AG09309 (cell line): ENCODE measurements at regions not wholly inside any gene's neighbourhood (a gene's known extent, or its start where the extent isn't known, plus 50 kb on each side); places are given as distances from the start of the nearest gene placed in this dataset.

ENCODE experiments used
- DNase-seq: peaks from one replicate; pipeline ENCODE4 v3.0.0-alpha.2; 2010; ENCODE audit warnings: low read depth
- H3K4me3 ChIP-seq: 2 replicates; pipeline ENCODE4 v1.5.1; 2011; ENCODE audit warnings: mild to moderate bottlenecking, low read depth, low read length, moderate library complexity; ENCODE audit not compliant: control insufficient read depth
- CTCF ChIP-seq: IDR thresholded peaks from 2 replicates; pipeline ENCODE4 v1.5.1; 2011; ENCODE audit warnings: mild to moderate bottlenecking, low read depth, low read length, inconsistent platforms; ENCODE audit not compliant: insufficient read depth, control insufficient read depth; ENCODE audit errors: missing control alignments

DNA sequence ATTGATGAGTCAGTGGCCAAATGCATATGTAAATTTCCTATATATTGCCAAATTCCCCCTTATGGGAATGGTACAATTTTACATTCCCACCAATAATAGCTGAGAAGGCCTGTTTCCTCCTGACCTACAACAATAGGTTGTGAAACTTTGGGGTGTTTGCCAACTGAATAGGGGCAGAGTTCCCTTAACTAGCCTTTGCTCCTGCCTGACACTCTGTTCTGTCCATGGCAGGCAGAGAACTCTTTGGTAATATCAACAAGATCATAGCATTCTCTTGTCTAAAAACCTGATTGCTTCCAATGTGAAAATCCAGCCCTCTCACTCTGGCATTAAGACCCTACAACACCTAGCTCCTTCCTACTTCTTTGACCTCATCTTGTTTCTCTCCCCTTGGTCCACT is 149.7 kb downstream of the HAPSTR1 start:
- H3K4me3 ChIP-seq = no peak overlapping the region
- DNase-seq = no peak
- TF ChIP-seq CTCF = no peak

DNA sequence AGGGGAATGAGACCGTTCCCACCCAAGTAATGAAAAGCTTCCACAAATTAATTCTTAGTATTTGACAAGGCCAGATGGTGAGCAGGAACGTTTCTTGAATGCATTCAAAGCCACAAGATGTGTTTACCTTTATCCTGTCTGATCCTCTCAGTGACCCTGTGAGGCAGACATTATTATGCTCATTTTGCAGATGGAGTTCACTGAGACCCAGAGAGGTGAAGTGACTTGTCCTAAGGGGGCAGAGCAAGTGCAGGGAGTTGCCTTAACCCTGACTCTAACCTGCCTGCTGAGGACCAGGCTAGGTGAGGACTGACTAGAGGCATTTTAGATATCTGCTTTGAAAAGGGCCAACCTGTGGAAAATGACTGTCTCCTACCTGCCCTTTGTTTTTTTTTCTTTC is 156.7 kb downstream of the HAPSTR1 start:
- TF ChIP-seq CTCF = no peak
- no peak overlapping the region for H3K4me3 ChIP-seq
- DNase-seq = no peak

DNA sequence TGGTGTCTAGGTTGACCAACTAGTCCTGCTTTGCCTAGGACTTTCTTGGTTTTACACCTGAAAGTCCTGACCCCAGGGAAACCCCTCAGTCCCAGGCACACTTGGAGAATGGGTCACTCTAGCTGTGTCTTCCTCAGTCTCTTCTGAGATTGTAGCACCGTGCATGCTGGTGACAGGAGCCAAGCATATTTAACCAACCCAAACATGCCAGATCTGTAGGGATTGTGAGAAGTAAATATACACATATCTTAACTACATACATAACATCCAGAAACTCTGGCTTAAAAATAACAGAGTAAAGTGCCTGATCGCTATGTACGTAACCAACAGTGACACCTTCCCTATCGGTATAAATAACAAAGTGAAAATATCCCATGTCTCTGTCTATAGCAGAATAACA is 158.1 kb downstream of the HAPSTR1 start:
- TF ChIP-seq CTCF = no peak
- no peak for DNase-seq
- H3K4me3 ChIP-seq = no peak overlapping the region

GRCh38 chr16:9251026-9251425 is 159.6 kb downstream of the HAPSTR1 start:
- no peak overlapping the region for H3K4me3 ChIP-seq
- DNase-seq = no peak
- TF ChIP-seq CTCF = no peak

DNA sequence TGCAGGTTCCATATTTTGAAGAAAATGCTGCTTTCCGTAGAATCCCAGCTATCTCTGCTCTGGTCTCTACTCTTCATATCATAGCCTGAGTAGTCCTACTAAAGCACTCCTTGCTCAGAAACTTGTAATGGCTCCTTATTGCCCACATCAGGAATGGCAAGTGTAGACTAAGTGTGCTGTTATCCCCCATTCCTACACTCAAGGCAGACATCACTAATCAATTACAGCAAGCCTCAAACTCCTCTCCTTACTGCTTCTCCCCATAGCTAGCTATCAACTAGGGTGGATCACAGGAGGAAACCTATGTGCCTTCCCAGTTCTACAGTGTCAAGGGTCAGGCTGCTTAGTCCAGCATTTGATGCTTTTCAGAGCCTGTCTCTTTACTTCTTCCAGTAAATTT is 163.4 kb downstream of the HAPSTR1 start:
- no peak for DNase-seq
- no peak overlapping the region for H3K4me3 ChIP-seq
- no peak for TF ChIP-seq CTCF

GRCh38 chr16:9256196-9256595 is 164.8 kb downstream of the HAPSTR1 start:
- peak; percentile 57 for TF ChIP-seq CTCF
- no peak overlapping the region for H3K4me3 ChIP-seq
- DNase-seq = no peak

DNA sequence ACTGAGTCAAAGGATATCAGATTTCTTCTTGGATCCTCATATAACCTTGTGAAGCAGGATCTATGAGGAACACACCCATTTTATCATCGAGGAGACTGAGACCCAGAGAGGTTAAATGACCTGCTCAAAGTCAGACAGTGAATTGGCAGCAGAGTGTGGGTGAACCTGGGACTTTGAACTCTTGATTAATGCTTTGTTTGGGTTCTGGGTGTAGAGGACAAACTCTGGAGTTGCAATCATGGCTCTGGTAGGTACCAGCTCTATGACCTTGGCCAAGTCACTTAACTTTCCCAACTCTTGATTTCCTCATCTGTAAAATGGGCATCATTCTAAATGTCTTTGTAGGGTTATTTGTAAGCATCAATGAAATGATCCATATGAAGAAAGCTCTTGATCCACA is 166.4 kb downstream of the HAPSTR1 start:
- H3K4me3 ChIP-seq = no peak overlapping the region
- TF ChIP-seq CTCF = no peak
- DNase-seq = no peak
